Panc1 (cell line): ENCODE measurements at regions not wholly inside any gene's neighbourhood (a gene's known extent, or its start where the extent isn't known, plus 50 kb on each side); places are given as distances from the start of the nearest gene placed in this dataset.

Experiments
- ATAC-seq: fragments of 200-7000 bp; cut with Tn5 transposase; 2 replicates; pipeline ENCODE4 v1.9.1; 2020; ENCODE audit warnings: mild to moderate bottlenecking, moderate library complexity
- BruUV-seq: library from RNA; stranded (reverse); fragments of 400-500 nt; replicated peaks from 2 replicates; lab custom pipeline; 2021; lab: Mats Ljungman, UMichigan
- CTCF ChIA-PET: fragments of 300-600 bp; sonication (Branson Sonifier 250); formaldehyde crosslinking; loops from one replicate; lab custom pipeline; 2022; ENCODE audit warnings: antibody characterized with exemption; lab: Charles Lee
- POLR2A ChIA-PET: fragments of 300-600 bp; sonication (Branson Sonifier 250); formaldehyde crosslinking; loops from one replicate; lab custom pipeline; 2022; ENCODE audit warnings: antibody characterized with exemption; lab: Charles Lee
- DNase-seq: peaks from one replicate; pipeline ENCODE4 v3.0.0-alpha.2; 2010; ENCODE audit warnings: low read depth, low spot score
- H3K27ac ChIP-seq: 2 replicates; pipeline ENCODE4 v1.5.1; 2011; ENCODE audit warnings: mild to moderate bottlenecking, low read length, inconsistent platforms
- H3K27me3 ChIP-seq: fragments of 200-500 bp; sonication (Bioruptor generic); 2 replicates; pipeline ENCODE4 v1.6.0; 2014; ENCODE audit warnings: low read length, inconsistent platforms; ENCODE audit not compliant: control insufficient read depth, insufficient read depth
- H3K36me3 ChIP-seq: fragments of 200-500 bp; sonication (Bioruptor generic); 2 replicates; pipeline ENCODE4 v1.5.1; 2014; ENCODE audit warnings: inconsistent platforms, mild to moderate bottlenecking, low read length, moderate library complexity; ENCODE audit not compliant: control insufficient read depth, insufficient read depth
- H3K4me1 ChIP-seq: 2 replicates; pipeline ENCODE4 v1.5.1; 2011; ENCODE audit warnings: inconsistent platforms, mild to moderate bottlenecking, low read length, moderate library complexity; ENCODE audit not compliant: control insufficient read depth, insufficient read depth
- H3K4me3 ChIP-seq, 2 experiments: 2 replicates each; pipeline ENCODE4 v1.5.1; 2011 to 2012; ENCODE audit warnings: low read depth in 2 of 2, low read length in 2 of 2, mild to moderate bottlenecking in 2 of 2, inconsistent platforms in 1 of 2, moderate library complexity in 1 of 2
- H3K9me3 ChIP-seq: fragments of 200-500 bp; sonication (Bioruptor generic); 2 replicates; pipeline ENCODE4 v1.5.1; 2014; ENCODE audit warnings: low read depth, mild to moderate bottlenecking, inconsistent platforms, low read length, moderate library complexity; ENCODE audit not compliant: control insufficient read depth, insufficient read depth
- POLR2AphosphoS5 ChIP-seq: IDR thresholded peaks from 2 replicates; pipeline ENCODE4 v1.6.1; 2012; ENCODE audit warnings: mild to moderate bottlenecking, low read depth, low read length, moderate library complexity
- REST ChIP-seq, 2 experiments: IDR thresholded peaks; 2 replicates each; pipeline ENCODE4 v1.6.1; 2011 to 2012; ENCODE audit warnings: low read depth in 2 of 2, control low read depth in 1 of 2, low read length in 1 of 2, mild to moderate bottlenecking in 1 of 2, moderate library complexity in 1 of 2; ENCODE audit not compliant: insufficient read depth in 1 of 2
- SIN3A ChIP-seq: IDR thresholded peaks from 2 replicates; pipeline ENCODE4 v1.6.1; 2012; ENCODE audit warnings: low read depth, mild to moderate bottlenecking, low read length, moderate library complexity, borderline replicate concordance; ENCODE audit not compliant: insufficient read depth
- TCF7L2 ChIP-seq: IDR thresholded peaks from 2 replicates; pipeline ENCODE4 v1.6.1; 2011; ENCODE audit warnings: mild to moderate bottlenecking, low read depth, low read length, inconsistent platforms
- in situ Hi-C: cut with HindIII; loops from 2 replicates; pipeline ENCODE4 v1.10.0; 2016; ENCODE audit warnings: low sequenced_read_pairs, low pct_unique_long_range_greater_than_20kb
- intact Hi-C: fragments of 100-400 bp; cut with micrococcal nuclease; formaldehyde crosslinking; loops from one replicate; pipeline ENCODE4 v1.10.0; 2022; ENCODE audit not compliant: unreplicated experiment
- TF ChIP-seq, protein P1 (sequence below): fragments of 450-650 bp; IDR thresholded peaks from 2 replicates; pipeline ENCODE4 v1.5.1; 2017; ENCODE audit warnings: mild to moderate bottlenecking

DNA sequence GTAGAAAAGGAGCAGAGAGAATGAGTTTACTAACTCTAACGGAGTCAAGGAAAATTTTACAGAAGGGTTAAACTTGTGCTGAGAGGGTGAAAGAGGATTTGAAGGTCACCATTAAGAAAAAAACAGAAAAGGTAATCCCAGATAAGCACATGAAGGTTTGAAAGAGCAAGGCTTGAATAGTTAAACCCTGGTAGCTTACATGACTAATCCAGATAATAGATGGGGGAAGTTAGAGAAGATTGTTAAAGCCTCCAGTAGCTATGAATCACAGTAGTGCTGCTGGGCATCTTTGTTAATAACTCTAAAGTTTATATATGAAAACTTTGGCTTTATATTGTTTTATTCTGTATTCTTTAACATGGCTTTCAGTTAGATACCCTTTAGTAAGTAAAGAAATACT, 354.5 kb upstream of the FTMT start:
- DNase-seq = no peak
- POLR2A ChIA-PET = interaction anchor here (0.6 kb wide), 1 partner anchor 21 kb away, joined by 9 read pairs; no protein-coding TSS in a partner anchor
- no peak for ATAC-seq

GRCh38 chr5:121500310-121500709, 351.4 kb upstream of the FTMT start:
- BruUV-seq = no TSS peak
- H3K4me3 ChIP-seq = no peak overlapping the region
- no peaks in the 10 kb centered on the region for H3K27me3 ChIP-seq
- no peaks in the 10 kb centered on the region for H3K4me1 ChIP-seq
- ChIA-PET CTCF (no interaction called here), POLR2A (no interaction called here)
- no peaks in the 10 kb centered on the region for H3K9me3 ChIP-seq
- DNase-seq (no peak), ATAC-seq (no peak)
- in situ Hi-C loops (no loop called here), intact Hi-C loops (no loop called here)
- no peaks in the 10 kb centered on the region for H3K36me3 ChIP-seq
- TF ChIP-seq SIN3A (no peak), POLR2AphosphoS5 (no peak), REST (IDR thresholded peaks at IDR 0.05; ENCODE audit: insufficient read depth in 1 of 2, low read depth in 2 of 2, low read length in 1 of 2) (no peak), TCF7L2 (no peak)
- TF ChIP-seq, protein P1, sequence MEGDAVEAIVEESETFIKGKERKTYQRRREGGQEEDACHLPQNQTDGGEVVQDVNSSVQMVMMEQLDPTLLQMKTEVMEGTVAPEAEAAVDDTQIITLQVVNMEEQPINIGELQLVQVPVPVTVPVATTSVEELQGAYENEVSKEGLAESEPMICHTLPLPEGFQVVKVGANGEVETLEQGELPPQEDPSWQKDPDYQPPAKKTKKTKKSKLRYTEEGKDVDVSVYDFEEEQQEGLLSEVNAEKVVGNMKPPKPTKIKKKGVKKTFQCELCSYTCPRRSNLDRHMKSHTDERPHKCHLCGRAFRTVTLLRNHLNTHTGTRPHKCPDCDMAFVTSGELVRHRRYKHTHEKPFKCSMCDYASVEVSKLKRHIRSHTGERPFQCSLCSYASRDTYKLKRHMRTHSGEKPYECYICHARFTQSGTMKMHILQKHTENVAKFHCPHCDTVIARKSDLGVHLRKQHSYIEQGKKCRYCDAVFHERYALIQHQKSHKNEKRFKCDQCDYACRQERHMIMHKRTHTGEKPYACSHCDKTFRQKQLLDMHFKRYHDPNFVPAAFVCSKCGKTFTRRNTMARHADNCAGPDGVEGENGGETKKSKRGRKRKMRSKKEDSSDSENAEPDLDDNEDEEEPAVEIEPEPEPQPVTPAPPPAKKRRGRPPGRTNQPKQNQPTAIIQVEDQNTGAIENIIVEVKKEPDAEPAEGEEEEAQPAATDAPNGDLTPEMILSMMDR = no peak
- H3K27ac ChIP-seq = no peak overlapping the region

More for the DNA sequence above, 354.5 kb upstream of the FTMT start:
- H3K9me3 ChIP-seq = no peaks in the 10 kb centered on the region
- no peak overlapping the region for H3K4me3 ChIP-seq
- H3K36me3 ChIP-seq = no peaks in the 10 kb centered on the region
- in situ Hi-C loops = no loop called here
- no peak overlapping the region for H3K27ac ChIP-seq
- CTCF ChIA-PET = no interaction called here
- TF ChIP-seq SIN3A = no peak
- no peak for TF ChIP-seq TCF7L2
- no peak for TF ChIP-seq POLR2AphosphoS5
- TF ChIP-seq, protein P1 = no peak
- no peak for TF ChIP-seq REST (IDR thresholded peaks at IDR 0.05; ENCODE audit: insufficient read depth in 1 of 2, low read depth in 2 of 2, low read length in 1 of 2)
- no peaks in the 10 kb centered on the region for H3K27me3 ChIP-seq
- intact Hi-C loops = no loop called here
- H3K4me1 ChIP-seq = no peaks in the 10 kb centered on the region
- BruUV-seq = no TSS peak
